Loucy (cell line): ENCODE measurements at regions not wholly inside any gene's neighbourhood (a gene's known extent, or its start where the extent isn't known, plus 50 kb on each side); places are given as distances from the start of the nearest gene placed in this dataset.

ENCODE experiments used
- H2AFZ ChIP-seq: fragments of 200-600 bp; sonication (generic); 2 replicates; pipeline ENCODE4 v1.6.0; 2016; ENCODE audit warnings: antibody characterized with exemption, mild to moderate bottlenecking, low read length, moderate library complexity
- H3F3A ChIP-seq: fragments of 200-600 bp; 2 replicates; pipeline ENCODE4 v1.6.0; 2016; ENCODE audit warnings: antibody characterized with exemption, low read depth, mild to moderate bottlenecking
- H3K27me3 ChIP-seq: fragments of 200-600 bp; sonication (generic); 2 replicates; pipeline ENCODE4 v1.6.1; 2014; ENCODE audit warnings: low read length, mild to moderate bottlenecking; ENCODE audit not compliant: insufficient read depth, poor library complexity, severe bottlenecking
- H3K36me3 ChIP-seq: fragments of 200-600 bp; sonication (generic); 2 replicates; pipeline ENCODE4 v1.6.1; 2016; ENCODE audit warnings: low read length; ENCODE audit not compliant: insufficient read depth
- H3K4me1 ChIP-seq: fragments of 200-600 bp; sonication (generic); 2 replicates; pipeline ENCODE4 v1.5.1; 2014; ENCODE audit warnings: low read length, mild to moderate bottlenecking; ENCODE audit not compliant: insufficient read depth, poor library complexity, severe bottlenecking
- H3K4me2 ChIP-seq: fragments of 200-600 bp; sonication (generic); 2 replicates; pipeline ENCODE4 v1.6.0; 2014; ENCODE audit warnings: antibody characterized with exemption, low read length, low read depth, mild to moderate bottlenecking; ENCODE audit not compliant: poor library complexity, severe bottlenecking
- H3K4me3 ChIP-seq: fragments of 200-600 bp; sonication (generic); 2 replicates; pipeline ENCODE4 v1.5.1; 2014; ENCODE audit warnings: low read length, mild to moderate bottlenecking, mixed read lengths; ENCODE audit not compliant: poor library complexity, severe bottlenecking
- H3K79me2 ChIP-seq: fragments of 200-600 bp; sonication (generic); 2 replicates; pipeline ENCODE4 v1.6.1; 2014; ENCODE audit warnings: low read length; ENCODE audit not compliant: insufficient read depth
- H3K9ac ChIP-seq: fragments of 200-600 bp; sonication (generic); 2 replicates; pipeline ENCODE4 v1.6.0; 2014; ENCODE audit warnings: mild to moderate bottlenecking, low read depth, low read length, moderate library complexity; ENCODE audit not compliant: poor library complexity, severe bottlenecking
- H3K9me2 ChIP-seq: fragments of 200-600 bp; sonication (generic); replicated peaks from 2 replicates; pipeline ENCODE4 v1.6.1; 2016; ENCODE audit warnings: low read depth, low read length, mixed read lengths
- H3K9me3 ChIP-seq: fragments of 200-600 bp; sonication (generic); 2 replicates; pipeline ENCODE4 v1.6.1; 2014; ENCODE audit warnings: mild to moderate bottlenecking, antibody characterized with exemption, low read length, low read depth; ENCODE audit not compliant: insufficient read depth
- H4K20me1 ChIP-seq: fragments of 200-600 bp; sonication (generic); 2 replicates; pipeline ENCODE4 v1.6.0; 2014; ENCODE audit warnings: antibody characterized with exemption, low read length, mild to moderate bottlenecking; ENCODE audit not compliant: insufficient read depth, poor library complexity, severe bottlenecking
- EZH2phosphoT487 ChIP-seq: fragments of 200-600 bp; IDR thresholded peaks from 2 replicates; pipeline ENCODE4 v1.6.1; 2018; ENCODE audit warnings: antibody characterized with exemption, mild to moderate bottlenecking, moderate library complexity, borderline replicate concordance
- TF ChIP-seq, protein P1 (sequence below): fragments of 200-600 bp; sonication (generic); conservative IDR thresholded peaks from 2 replicates; pipeline ENCODE4 v1.5.1; 2014; ENCODE audit warnings: mild to moderate bottlenecking, antibody characterized with exemption, low read length

DNA sequence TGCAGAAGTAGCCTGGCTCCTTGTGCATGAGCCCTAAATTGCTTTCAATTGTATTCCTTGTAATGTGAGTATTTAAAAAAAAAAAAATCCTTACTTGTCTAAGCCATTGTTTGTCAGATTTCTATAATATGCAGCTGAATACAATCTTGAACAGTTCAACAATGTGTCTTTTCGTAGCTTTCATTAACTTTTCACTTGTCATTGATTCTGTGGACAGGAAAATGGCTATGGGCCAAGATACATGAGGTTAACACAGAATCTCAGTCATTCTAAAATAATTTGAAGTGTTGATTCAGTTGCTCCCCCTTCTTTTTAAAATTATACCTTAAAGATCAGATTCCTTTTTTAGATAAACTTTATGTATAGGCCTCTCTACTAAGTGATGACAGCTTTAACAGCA, 395.8 kb upstream of the KLF12 start:
- H3F3A ChIP-seq, result no peaks in the 10 kb centered on the region
- H3K4me1 ChIP-seq, result no peaks in the 10 kb centered on the region
- no peak overlapping the region for H3K4me3 ChIP-seq
- TF ChIP-seq EZH2phosphoT487, result no peak
- TF ChIP-seq, protein P1, sequence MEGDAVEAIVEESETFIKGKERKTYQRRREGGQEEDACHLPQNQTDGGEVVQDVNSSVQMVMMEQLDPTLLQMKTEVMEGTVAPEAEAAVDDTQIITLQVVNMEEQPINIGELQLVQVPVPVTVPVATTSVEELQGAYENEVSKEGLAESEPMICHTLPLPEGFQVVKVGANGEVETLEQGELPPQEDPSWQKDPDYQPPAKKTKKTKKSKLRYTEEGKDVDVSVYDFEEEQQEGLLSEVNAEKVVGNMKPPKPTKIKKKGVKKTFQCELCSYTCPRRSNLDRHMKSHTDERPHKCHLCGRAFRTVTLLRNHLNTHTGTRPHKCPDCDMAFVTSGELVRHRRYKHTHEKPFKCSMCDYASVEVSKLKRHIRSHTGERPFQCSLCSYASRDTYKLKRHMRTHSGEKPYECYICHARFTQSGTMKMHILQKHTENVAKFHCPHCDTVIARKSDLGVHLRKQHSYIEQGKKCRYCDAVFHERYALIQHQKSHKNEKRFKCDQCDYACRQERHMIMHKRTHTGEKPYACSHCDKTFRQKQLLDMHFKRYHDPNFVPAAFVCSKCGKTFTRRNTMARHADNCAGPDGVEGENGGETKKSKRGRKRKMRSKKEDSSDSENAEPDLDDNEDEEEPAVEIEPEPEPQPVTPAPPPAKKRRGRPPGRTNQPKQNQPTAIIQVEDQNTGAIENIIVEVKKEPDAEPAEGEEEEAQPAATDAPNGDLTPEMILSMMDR, result no peak
- no peaks in the 10 kb centered on the region for H4K20me1 ChIP-seq
- no peak overlapping the region for H3K4me2 ChIP-seq
- no peak overlapping the region for H3K9ac ChIP-seq
- no peaks in the 10 kb centered on the region for H3K79me2 ChIP-seq
- no peak overlapping the region for H2AFZ ChIP-seq
- no peaks in the 10 kb centered on the region for H3K27me3 ChIP-seq
- H3K9me3 ChIP-seq, result no peaks in the 10 kb centered on the region
- no peaks in the 10 kb centered on the region for H3K9me2 ChIP-seq
- H3K36me3 ChIP-seq, result no peaks in the 10 kb centered on the region

- Histone ChIP-seq H4K20me1 (no peaks in the 10 kb centered on the region), H3K36me3 (no peaks in the 10 kb centered on the region), H3K27me3 (no peaks in the 10 kb centered on the region), H3K79me2 (no peaks in the 10 kb centered on the region), H3K4me1 (no peaks in the 10 kb centered on the region), H3K4me3 (no peak overlapping the region), H3K4me2 (no peak overlapping the region), H3F3A (no peaks in the 10 kb centered on the region), H3K9ac (no peak overlapping the region), H3K9me3 (no peaks in the 10 kb centered on the region), H2AFZ (no peak overlapping the region), H3K9me2 (no peaks in the 10 kb centered on the region)
- TF ChIP-seq EZH2phosphoT487, result no peak
Observed at GRCh38 chr13:74528734-74529513, 394.7 kb upstream of the KLF12 start.

DNA sequence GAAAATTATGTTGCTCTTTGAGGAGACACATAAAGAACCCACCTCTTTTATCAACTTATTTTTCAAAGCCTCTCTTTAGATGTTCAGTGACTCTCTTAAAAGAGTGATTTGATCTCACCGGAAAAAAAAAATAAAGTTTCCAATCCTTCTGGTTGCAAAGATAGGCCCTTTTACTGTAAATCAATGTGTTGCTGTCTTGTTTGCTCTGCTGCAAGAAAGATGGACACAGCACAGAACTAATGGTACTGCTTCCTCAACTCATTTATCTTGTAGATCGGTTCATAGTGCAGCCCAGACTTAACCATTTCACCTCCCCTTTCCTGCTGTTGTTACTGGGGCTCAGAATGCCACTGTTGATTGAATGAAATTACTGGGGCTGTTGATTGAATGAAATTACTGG, 388.9 kb upstream of the KLF12 start:
- Histone ChIP-seq H3K9me2 (no peaks in the 10 kb centered on the region), H4K20me1 (no peaks in the 10 kb centered on the region), H3F3A (no peaks in the 10 kb centered on the region), H3K27me3 (no peaks in the 10 kb centered on the region), H2AFZ (no peak overlapping the region), H3K79me2 (no peaks in the 10 kb centered on the region), H3K9ac (no peak overlapping the region), H3K4me3 (no peak overlapping the region), H3K4me1 (no peaks in the 10 kb centered on the region), H3K36me3 (no peaks in the 10 kb centered on the region), H3K9me3 (no peaks in the 10 kb centered on the region), H3K4me2 (no peak overlapping the region)
- TF ChIP-seq, protein P1, result no peak
- no peak for TF ChIP-seq EZH2phosphoT487

GRCh38 chr13:74511523-74511922, 377.3 kb upstream of the KLF12 start:
- H4K20me1 ChIP-seq, result no peaks in the 10 kb centered on the region
- H2AFZ ChIP-seq, result no peak overlapping the region
- no peak overlapping the region for H3K4me3 ChIP-seq
- H3K4me1 ChIP-seq, result no peaks in the 10 kb centered on the region
- H3K9me3 ChIP-seq, result no peaks in the 10 kb centered on the region
- no peaks in the 10 kb centered on the region for H3F3A ChIP-seq
- TF ChIP-seq EZH2phosphoT487, result no peak
- H3K9me2 ChIP-seq, result no peaks in the 10 kb centered on the region
- no peak overlapping the region for H3K9ac ChIP-seq
- no peak overlapping the region for H3K4me2 ChIP-seq
- H3K27me3 ChIP-seq, result no peaks in the 10 kb centered on the region
- no peaks in the 10 kb centered on the region for H3K79me2 ChIP-seq
- H3K36me3 ChIP-seq, result no peaks in the 10 kb centered on the region
